GM12872 (cell line): ENCODE measurements at regions not wholly inside any gene's neighbourhood (a gene's known extent, or its start where the extent isn't known, plus 50 kb on each side); places are given as distances from the start of the nearest gene placed in this dataset.

Experiments used
- CTCF ChIP-seq: IDR thresholded peaks from 3 replicates; pipeline ENCODE4 v1.5.1; 2011; ENCODE audit warnings: low read depth, mild to moderate bottlenecking, low read length, moderate library complexity; ENCODE audit not compliant: insufficient read depth

GRCh38 chr3:5750091-5750490 lies 562.6 kb downstream of the EDEM1 start:
- no peak for TF ChIP-seq CTCF

GRCh38 chr3:5750874-5751640 lies 563.5 kb downstream of the EDEM1 start:
- TF ChIP-seq CTCF = no peak

GRCh38 chr3:5754602-5755001 lies 567.1 kb downstream of the EDEM1 start:
- no peak for TF ChIP-seq CTCF

DNA sequence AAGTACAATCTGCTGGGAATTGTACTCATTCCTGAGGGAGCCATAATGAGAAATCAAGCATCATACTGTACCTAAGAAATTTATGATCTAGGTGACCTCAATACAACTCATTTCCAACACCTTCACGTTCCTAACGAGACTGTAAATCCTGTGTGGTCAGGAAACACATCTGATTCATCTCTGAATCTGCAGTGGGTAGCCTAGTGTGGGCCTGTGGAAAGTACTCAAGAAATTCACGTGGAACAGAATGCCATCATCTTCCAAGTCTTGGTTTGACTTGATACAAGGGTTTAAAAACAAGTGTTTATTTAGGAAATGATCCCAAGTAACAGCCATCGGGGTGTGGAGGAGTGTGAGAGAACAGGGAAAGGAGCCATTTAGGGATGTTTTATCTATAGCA lies 568.9 kb downstream of the EDEM1 start:
- TF ChIP-seq CTCF = no peak

- TF ChIP-seq CTCF = no peak
These were observed 569.8 kb downstream of the EDEM1 start for GRCh38 chr3:5757213-5757804.

GRCh38 chr3:5758699-5759098 lies 571.2 kb downstream of the EDEM1 start:
- no peak for TF ChIP-seq CTCF

DNA sequence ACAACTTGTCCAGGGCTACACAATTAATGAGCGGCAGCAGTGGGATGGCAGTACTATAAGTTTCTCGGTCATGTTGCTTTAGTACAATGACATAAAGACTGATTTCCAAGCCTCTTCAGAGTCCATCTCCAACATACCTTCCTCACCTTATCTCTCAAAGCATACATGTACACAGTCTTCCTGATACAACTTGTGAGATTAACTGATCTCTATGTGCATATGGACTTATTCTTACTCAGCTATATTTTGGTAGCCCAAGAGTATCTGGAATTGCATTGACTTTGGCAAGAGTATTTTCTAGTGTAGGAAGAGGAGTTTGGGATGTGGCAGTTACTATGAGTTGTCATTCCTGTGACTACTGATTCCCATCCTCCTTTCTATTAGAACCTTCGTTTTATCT lies 575.0 kb downstream of the EDEM1 start:
- no peak for TF ChIP-seq CTCF
